ENCODE measurements at regions not wholly inside any gene's neighbourhood (a gene's known extent, or its start where the extent isn't known, plus 50 kb on each side); places are given as distances from the start of the nearest gene placed in this dataset.

- TF ChIP-seq, protein P1, sequence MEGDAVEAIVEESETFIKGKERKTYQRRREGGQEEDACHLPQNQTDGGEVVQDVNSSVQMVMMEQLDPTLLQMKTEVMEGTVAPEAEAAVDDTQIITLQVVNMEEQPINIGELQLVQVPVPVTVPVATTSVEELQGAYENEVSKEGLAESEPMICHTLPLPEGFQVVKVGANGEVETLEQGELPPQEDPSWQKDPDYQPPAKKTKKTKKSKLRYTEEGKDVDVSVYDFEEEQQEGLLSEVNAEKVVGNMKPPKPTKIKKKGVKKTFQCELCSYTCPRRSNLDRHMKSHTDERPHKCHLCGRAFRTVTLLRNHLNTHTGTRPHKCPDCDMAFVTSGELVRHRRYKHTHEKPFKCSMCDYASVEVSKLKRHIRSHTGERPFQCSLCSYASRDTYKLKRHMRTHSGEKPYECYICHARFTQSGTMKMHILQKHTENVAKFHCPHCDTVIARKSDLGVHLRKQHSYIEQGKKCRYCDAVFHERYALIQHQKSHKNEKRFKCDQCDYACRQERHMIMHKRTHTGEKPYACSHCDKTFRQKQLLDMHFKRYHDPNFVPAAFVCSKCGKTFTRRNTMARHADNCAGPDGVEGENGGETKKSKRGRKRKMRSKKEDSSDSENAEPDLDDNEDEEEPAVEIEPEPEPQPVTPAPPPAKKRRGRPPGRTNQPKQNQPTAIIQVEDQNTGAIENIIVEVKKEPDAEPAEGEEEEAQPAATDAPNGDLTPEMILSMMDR (tag by site-specific recombination; IDR thresholded peaks at IDR 0.05): no peak
- TF ChIP-seq ZEB2 (tag by site-specific recombination; IDR thresholded peaks at IDR 0.05) (no peak), TCF7L2 (IDR thresholded peaks at IDR 0.05; ENCODE audit: borderline replicate concordance, low read depth, low read length) (no peak)
- TF ChIP-seq, protein P2, sequence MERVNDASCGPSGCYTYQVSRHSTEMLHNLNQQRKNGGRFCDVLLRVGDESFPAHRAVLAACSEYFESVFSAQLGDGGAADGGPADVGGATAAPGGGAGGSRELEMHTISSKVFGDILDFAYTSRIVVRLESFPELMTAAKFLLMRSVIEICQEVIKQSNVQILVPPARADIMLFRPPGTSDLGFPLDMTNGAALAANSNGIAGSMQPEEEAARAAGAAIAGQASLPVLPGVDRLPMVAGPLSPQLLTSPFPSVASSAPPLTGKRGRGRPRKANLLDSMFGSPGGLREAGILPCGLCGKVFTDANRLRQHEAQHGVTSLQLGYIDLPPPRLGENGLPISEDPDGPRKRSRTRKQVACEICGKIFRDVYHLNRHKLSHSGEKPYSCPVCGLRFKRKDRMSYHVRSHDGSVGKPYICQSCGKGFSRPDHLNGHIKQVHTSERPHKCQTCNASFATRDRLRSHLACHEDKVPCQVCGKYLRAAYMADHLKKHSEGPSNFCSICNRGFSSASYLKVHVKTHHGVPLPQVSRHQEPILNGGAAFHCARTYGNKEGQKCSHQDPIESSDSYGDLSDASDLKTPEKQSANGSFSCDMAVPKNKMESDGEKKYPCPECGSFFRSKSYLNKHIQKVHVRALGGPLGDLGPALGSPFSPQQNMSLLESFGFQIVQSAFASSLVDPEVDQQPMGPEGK (tag by site-specific recombination; IDR thresholded peaks at IDR 0.05): no peak
These were observed 95.7 kb upstream of the ACSL1 start for GRCh38 chr4:184921456-184921855.

Data from HEK293 (cell line).